ENCODE measurements at regions not wholly inside any gene's neighbourhood (a gene's known extent, or its start where the extent isn't known, plus 50 kb on each side); places are given as distances from the start of the nearest gene placed in this dataset.

DNA sequence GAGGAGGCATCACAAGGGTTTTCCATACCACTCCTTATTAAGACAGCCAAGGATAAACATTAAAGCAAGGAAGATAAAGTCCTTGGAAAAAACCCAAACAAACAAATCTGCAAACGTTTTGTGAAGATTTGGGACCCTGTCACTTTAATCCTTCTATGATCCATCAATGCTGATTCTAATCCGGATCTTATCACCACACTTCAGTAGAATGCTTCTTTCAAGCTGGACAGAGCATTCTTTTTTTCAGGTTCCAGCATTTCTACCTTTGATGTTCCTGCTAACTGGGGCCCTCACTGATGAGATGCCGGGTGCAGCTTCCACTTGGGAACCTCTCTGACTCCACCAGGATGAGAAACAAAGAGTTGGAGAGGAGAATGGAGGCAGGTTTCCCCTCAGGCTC lies 132.8 kb upstream of the SHB start:
- ChIA-PET POLR2A (interaction anchor here (1.0 kb wide), 1 partner anchor 9 kb away, joined by 6 read pairs; no protein-coding TSS in a partner anchor), CTCF (no interaction called here)
- Mint-ChIP-seq H3K27me3 (ENCODE audit: low read depth) (peaks cover 96% of the 10 kb centered on the region), H3K9me3 (peaks cover 13% of the 10 kb centered on the region), H3K4me3 (no peak overlapping the region), H3K36me3 (no peaks in the 10 kb centered on the region; the same call in 1 of the 2 replicates), H3K27ac (no peak overlapping the region), H3K4me1 (peaks cover 13% of the 10 kb centered on the region)
- DNase-seq (ENCODE audit: low spot score) (no peak), ATAC-seq (no peak)
- TF ChIP-seq, protein P1, sequence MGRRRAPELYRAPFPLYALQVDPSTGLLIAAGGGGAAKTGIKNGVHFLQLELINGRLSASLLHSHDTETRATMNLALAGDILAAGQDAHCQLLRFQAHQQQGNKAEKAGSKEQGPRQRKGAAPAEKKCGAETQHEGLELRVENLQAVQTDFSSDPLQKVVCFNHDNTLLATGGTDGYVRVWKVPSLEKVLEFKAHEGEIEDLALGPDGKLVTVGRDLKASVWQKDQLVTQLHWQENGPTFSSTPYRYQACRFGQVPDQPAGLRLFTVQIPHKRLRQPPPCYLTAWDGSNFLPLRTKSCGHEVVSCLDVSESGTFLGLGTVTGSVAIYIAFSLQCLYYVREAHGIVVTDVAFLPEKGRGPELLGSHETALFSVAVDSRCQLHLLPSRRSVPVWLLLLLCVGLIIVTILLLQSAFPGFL (CRISPR knock-in tag; IDR thresholded peaks at IDR 0.05; ENCODE audit: borderline replicate concordance) = no peak
- TF ChIP-seq NFYB (CRISPR knock-in tag; conservative IDR thresholded peaks at IDR 0.05; ENCODE audit: low read depth) (no peak), ZBTB21 (CRISPR knock-in tag; IDR thresholded peaks at IDR 0.05; ENCODE audit: borderline replicate concordance) (no peak), TP53 (CRISPR knock-in tag; IDR thresholded peaks at IDR 0.05) (no peak), CBFB (CRISPR knock-in tag; IDR thresholded peaks at IDR 0.05; ENCODE audit: low read depth) (no peak), CREM (CRISPR knock-in tag; IDR thresholded peaks at IDR 0.05) (no peak), FOXJ3 (CRISPR knock-in tag; IDR thresholded peaks at IDR 0.05; ENCODE audit: borderline replicate concordance) (no peak), ZNF281 (CRISPR knock-in tag; IDR thresholded peaks at IDR 0.05) (no peak), GTF2I (CRISPR knock-in tag; conservative IDR thresholded peaks at IDR 0.05) (no peak)
- TF ChIP-seq, protein P2, sequence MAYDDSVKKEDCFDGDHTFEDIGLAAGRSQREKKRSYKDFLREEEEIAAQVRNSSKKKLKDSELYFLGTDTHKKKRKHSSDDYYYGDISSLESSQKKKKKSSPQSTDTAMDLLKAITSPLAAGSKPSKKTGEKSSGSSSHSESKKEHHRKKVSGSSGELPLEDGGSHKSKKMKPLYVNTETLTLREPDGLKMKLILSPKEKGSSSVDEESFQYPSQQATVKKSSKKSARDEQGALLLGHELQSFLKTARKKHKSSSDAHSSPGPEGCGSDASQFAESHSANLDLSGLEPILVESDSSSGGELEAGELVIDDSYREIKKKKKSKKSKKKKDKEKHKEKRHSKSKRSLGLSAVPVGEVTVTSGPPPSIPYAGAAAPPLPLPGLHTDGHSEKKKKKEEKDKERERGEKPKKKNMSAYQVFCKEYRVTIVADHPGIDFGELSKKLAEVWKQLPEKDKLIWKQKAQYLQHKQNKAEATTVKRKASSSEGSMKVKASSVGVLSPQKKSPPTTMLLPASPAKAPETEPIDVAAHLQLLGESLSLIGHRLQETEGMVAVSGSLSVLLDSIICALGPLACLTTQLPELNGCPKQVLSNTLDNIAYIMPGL (CRISPR knock-in tag; IDR thresholded peaks at IDR 0.05) = no peak
- TF ChIP-seq, protein P3, sequence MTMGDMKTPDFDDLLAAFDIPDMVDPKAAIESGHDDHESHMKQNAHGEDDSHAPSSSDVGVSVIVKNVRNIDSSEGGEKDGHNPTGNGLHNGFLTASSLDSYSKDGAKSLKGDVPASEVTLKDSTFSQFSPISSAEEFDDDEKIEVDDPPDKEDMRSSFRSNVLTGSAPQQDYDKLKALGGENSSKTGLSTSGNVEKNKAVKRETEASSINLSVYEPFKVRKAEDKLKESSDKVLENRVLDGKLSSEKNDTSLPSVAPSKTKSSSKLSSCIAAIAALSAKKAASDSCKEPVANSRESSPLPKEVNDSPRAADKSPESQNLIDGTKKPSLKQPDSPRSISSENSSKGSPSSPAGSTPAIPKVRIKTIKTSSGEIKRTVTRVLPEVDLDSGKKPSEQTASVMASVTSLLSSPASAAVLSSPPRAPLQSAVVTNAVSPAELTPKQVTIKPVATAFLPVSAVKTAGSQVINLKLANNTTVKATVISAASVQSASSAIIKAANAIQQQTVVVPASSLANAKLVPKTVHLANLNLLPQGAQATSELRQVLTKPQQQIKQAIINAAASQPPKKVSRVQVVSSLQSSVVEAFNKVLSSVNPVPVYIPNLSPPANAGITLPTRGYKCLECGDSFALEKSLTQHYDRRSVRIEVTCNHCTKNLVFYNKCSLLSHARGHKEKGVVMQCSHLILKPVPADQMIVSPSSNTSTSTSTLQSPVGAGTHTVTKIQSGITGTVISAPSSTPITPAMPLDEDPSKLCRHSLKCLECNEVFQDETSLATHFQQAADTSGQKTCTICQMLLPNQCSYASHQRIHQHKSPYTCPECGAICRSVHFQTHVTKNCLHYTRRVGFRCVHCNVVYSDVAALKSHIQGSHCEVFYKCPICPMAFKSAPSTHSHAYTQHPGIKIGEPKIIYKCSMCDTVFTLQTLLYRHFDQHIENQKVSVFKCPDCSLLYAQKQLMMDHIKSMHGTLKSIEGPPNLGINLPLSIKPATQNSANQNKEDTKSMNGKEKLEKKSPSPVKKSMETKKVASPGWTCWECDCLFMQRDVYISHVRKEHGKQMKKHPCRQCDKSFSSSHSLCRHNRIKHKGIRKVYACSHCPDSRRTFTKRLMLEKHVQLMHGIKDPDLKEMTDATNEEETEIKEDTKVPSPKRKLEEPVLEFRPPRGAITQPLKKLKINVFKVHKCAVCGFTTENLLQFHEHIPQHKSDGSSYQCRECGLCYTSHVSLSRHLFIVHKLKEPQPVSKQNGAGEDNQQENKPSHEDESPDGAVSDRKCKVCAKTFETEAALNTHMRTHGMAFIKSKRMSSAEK (CRISPR knock-in tag; IDR thresholded peaks at IDR 0.05; ENCODE audit: borderline replicate concordance) = no peak

GRCh38 chr9:38200431-38200830 lies 131.4 kb upstream of the SHB start:
- DNase-seq (ENCODE audit: low spot score) (no peak), ATAC-seq (no peak)
- Mint-ChIP-seq H3K9me3 (peaks cover 13% of the 10 kb centered on the region), H3K4me3 (no peak overlapping the region), H3K4me1 (peaks cover 23% of the 10 kb centered on the region), H3K27me3 (ENCODE audit: low read depth) (peaks cover 90% of the 10 kb centered on the region), H3K36me3 (no peaks in the 10 kb centered on the region; the same call in 1 of the 2 replicates), H3K27ac (no peak overlapping the region)
- ChIA-PET POLR2A (no interaction called here), CTCF (interaction anchor here (1.1 kb wide), 1 partner anchor 40 kb away, joined by 4 read pairs; no protein-coding TSS in a partner anchor)
- no peak for TF ChIP-seq AFF4 (CRISPR knock-in tag; IDR thresholded peaks at IDR 0.05; ENCODE audit: borderline replicate concordance)
- TF ChIP-seq ZNF416 (CRISPR knock-in tag; IDR thresholded peaks at IDR 0.05) = no peak
- TF ChIP-seq PRRX2 (CRISPR knock-in tag; IDR thresholded peaks at IDR 0.05) = no peak
- no peak for TF ChIP-seq E2F5 (CRISPR knock-in tag; IDR thresholded peaks at IDR 0.05)
- no peak for TF ChIP-seq FOXJ3 (CRISPR knock-in tag; IDR thresholded peaks at IDR 0.05; ENCODE audit: borderline replicate concordance)
- no peak for TF ChIP-seq HMGA2 (CRISPR knock-in tag; IDR thresholded peaks at IDR 0.05)

Data from WTC11 (cell line).